ENCODE measurements at regions not wholly inside any gene's neighbourhood (a gene's known extent, or its start where the extent isn't known, plus 50 kb on each side); places are given as distances from the start of the nearest gene placed in this dataset.

- Histone ChIP-seq H3K4me3 (ENCODE audit: low read depth, low read length) (no peak overlapping the region), H3K27me3 (ENCODE audit: control insufficient read depth, insufficient read depth, low read length) (peaks cover 2% of the 10 kb centered on the region), H3K36me3 (ENCODE audit: control insufficient read depth, insufficient read depth, low read length) (no peaks in the 10 kb centered on the region)
- no peak for TF ChIP-seq CTCF (IDR thresholded peaks at IDR 0.05; ENCODE audit: insufficient read depth, low read length, poor library complexity, severe bottlenecking)
- no peak for DNase-seq (ENCODE audit: low read depth)
These were observed 332.5 kb downstream of the WDR11 start for GRCh38 chr10:121183707-121184106.

- Histone ChIP-seq H3K36me3 (ENCODE audit: control insufficient read depth, insufficient read depth, low read length) (no peaks in the 10 kb centered on the region), H3K27me3 (ENCODE audit: control insufficient read depth, insufficient read depth, low read length) (peaks cover 2% of the 10 kb centered on the region), H3K4me3 (ENCODE audit: low read depth, low read length) (no peak overlapping the region)
- no peak for TF ChIP-seq CTCF (IDR thresholded peaks at IDR 0.05; ENCODE audit: insufficient read depth, low read length, poor library complexity, severe bottlenecking)
- no peak for DNase-seq (ENCODE audit: low read depth)
These were observed 334.8 kb downstream of the WDR11 start for GRCh38 chr10:121185816-121186455.

- no peak overlapping the region for H3K4me3 ChIP-seq (ENCODE audit: low read depth, low read length)
- no peak for DNase-seq (ENCODE audit: low read depth)
- no peaks in the 10 kb centered on the region for H3K36me3 ChIP-seq (ENCODE audit: control insufficient read depth, insufficient read depth, low read length)
- H3K27me3 ChIP-seq (ENCODE audit: control insufficient read depth, insufficient read depth, low read length) = peaks cover 2% of the 10 kb centered on the region
- no peak for TF ChIP-seq CTCF (IDR thresholded peaks at IDR 0.05; ENCODE audit: insufficient read depth, low read length, poor library complexity, severe bottlenecking)
These were observed 336.2 kb downstream of the WDR11 start for GRCh38 chr10:121187391-121187790.

GRCh38 chr10:121188005-121188404 lies 336.8 kb downstream of the WDR11 start:
- DNase-seq (ENCODE audit: low read depth) = no peak
- Histone ChIP-seq H3K27me3 (ENCODE audit: control insufficient read depth, insufficient read depth, low read length) (peaks cover 2% of the 10 kb centered on the region), H3K36me3 (ENCODE audit: control insufficient read depth, insufficient read depth, low read length) (no peaks in the 10 kb centered on the region), H3K4me3 (ENCODE audit: low read depth, low read length) (no peak overlapping the region)
- peak; percentile 2 for TF ChIP-seq CTCF (IDR thresholded peaks at IDR 0.05; ENCODE audit: insufficient read depth, low read length, poor library complexity, severe bottlenecking)

GRCh38 chr10:121189066-121189465 lies 337.9 kb downstream of the WDR11 start:
- H3K36me3 ChIP-seq (ENCODE audit: control insufficient read depth, insufficient read depth, low read length) = no peaks in the 10 kb centered on the region
- no peak for DNase-seq (ENCODE audit: low read depth)
- H3K4me3 ChIP-seq (ENCODE audit: low read depth, low read length) = no peak overlapping the region
- H3K27me3 ChIP-seq (ENCODE audit: control insufficient read depth, insufficient read depth, low read length) = no peaks in the 10 kb centered on the region
- no peak for TF ChIP-seq CTCF (IDR thresholded peaks at IDR 0.05; ENCODE audit: insufficient read depth, low read length, poor library complexity, severe bottlenecking)

Data from kidney epithelial cell (primary cell).